ENCODE measurements at regions not wholly inside any gene's neighbourhood (a gene's known extent, or its start where the extent isn't known, plus 50 kb on each side); places are given as distances from the start of the nearest gene placed in this dataset.

GRCh38 chr2:9074930-9075329 is 71.4 kb upstream of the MBOAT2 start (continued):
- TF ChIP-seq YY1 (IDR thresholded peaks at IDR 0.05; ENCODE audit: low read depth, low read length) (0 out of 2 replicates have a peak, but pooled peaks have one; percentile 34), TAF7 (optimal IDR thresholded peaks at IDR 0.05; ENCODE audit: borderline replicate concordance, low read depth, low read length) (no peak), EGR1 (IDR thresholded peaks at IDR 0.05; ENCODE audit: borderline replicate concordance, low read depth, low read length) (0 out of 2 replicates have a peak, but pooled peaks have one; percentile 4), ZNF274 (IDR thresholded peaks at IDR 0.05; ENCODE audit: borderline replicate concordance, extremely low read depth, low read length) (no peak), MAX (IDR thresholded peaks at IDR 0.05) (peak; percentile 9; the same call in 1 of the 2 replicates), CTBP2 (IDR thresholded peaks at IDR 0.05; ENCODE audit: borderline replicate concordance, insufficient read depth, insufficient read length, low read length) (no peak), EP300 (IDR thresholded peaks at IDR 0.05; ENCODE audit: borderline replicate concordance in 1 of 2, low read depth in 2 of 2, low read length in 2 of 2) (peak in 1 of 2 experiments; percentile 66; a peak in 1 of 3 replicates), CHD7 (IDR thresholded peaks at IDR 0.05; ENCODE audit: insufficient replicate concordance, low read length) (peak; percentile 36), SP4 (IDR thresholded peaks at IDR 0.05; ENCODE audit: low read length) (no peak), MAFK (IDR thresholded peaks at IDR 0.05; ENCODE audit: low read depth, low read length) (no peak), POU5F1 (IDR thresholded peaks at IDR 0.05; ENCODE audit: low read depth, low read length) (peak; percentile 59; the same call in 1 of the 2 replicates), JUND (IDR thresholded peaks at IDR 0.05; ENCODE audit: low read length) (0 out of 2 replicates have a peak, but pooled peaks have one; percentile 56)

All from H1 (cell line).